ENCODE measurements at regions not wholly inside any gene's neighbourhood (a gene's known extent, or its start where the extent isn't known, plus 50 kb on each side); places are given as distances from the start of the nearest gene placed in this dataset.

DNA sequence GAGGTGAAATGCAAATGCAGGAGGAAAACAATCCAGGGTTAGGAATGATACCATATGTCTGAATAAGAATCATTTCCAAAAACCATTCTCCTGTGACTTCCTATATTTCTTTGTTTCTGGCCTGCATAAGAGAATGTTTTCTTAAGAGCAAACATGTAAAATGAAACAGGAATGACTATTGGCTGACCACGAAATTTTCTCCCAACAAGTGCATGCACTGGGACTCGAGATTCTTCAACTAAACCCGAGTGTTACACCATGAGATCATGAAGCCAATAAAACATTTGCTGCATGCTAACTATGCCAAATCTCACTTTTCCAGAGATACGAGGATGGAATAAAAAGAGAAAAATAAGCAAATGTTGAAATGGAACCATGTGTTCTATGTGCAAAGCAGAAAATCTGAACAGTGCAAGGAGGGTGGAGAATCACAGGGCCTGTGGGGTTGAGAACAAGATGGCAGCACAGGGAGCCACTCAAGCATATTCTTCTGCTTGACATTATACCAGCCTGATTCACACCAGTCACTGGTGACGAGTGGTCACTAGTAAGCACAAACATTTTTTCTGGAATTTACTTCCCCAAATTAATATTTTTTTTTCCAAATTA, 212.2 kb upstream of the FOXA2 start:
- Histone ChIP-seq H3F3A (ENCODE audit: insufficient read depth, low read length, poor library complexity, severe bottlenecking) (no peaks in the 10 kb centered on the region), H3K27me3 (ENCODE audit: insufficient read depth, low read depth, low read length) (no peaks in the 10 kb centered on the region), H3K4me3 (ENCODE audit: low read length) (no peak overlapping the region), H3K27ac (ENCODE audit: low read length) (no peak overlapping the region), H3K4me2 (ENCODE audit: low read length) (no peak overlapping the region), H3K9ac (ENCODE audit: low read length) (no peak overlapping the region), H4K20me1 (ENCODE audit: insufficient read depth) (no peaks in the 10 kb centered on the region), H3K36me3 (ENCODE audit: insufficient read depth, low read length) (no peaks in the 10 kb centered on the region), H3K9me2 (ENCODE audit: insufficient read depth, low read length) (no peaks in the 10 kb centered on the region), H2AFZ (ENCODE audit: low read depth, low read length) (no peak overlapping the region), H3K9me3 (ENCODE audit: low read length) (no peaks in the 10 kb centered on the region), H3K79me2 (replicated peaks; ENCODE audit: insufficient read depth, low read length) (no peaks in the 10 kb centered on the region)
- TF ChIP-seq EP300 (conservative IDR thresholded peaks at IDR 0.05; ENCODE audit: poor library complexity, severe bottlenecking) (no peak), MXI1 (conservative IDR thresholded peaks at IDR 0.05; ENCODE audit: poor library complexity, severe bottlenecking) (no peak), RAD21 (conservative IDR thresholded peaks at IDR 0.05) (no peak), EZH2 (IDR thresholded peaks at IDR 0.05; ENCODE audit: borderline replicate concordance, insufficient read depth, low read length, poor library complexity, severe bottlenecking) (no peak)

DNA sequence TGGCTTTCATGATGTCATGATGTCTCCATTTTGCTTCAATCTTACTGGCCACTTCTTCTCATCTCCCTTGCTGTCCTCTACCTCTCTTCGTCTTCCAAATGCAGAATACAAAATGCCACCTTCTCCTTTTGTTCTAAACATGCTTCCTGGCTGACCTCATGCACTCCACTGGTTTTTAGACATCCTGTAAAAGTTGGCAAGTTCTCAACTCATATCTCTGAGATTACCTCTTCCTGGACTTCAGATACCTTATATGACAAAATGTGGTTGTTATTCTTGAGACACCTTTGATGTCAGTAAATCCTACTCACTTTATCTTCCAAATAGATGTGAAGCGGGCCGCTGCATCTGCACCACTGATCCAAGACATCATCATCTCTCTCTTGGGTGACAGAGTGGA, 212.7 kb upstream of the FOXA2 start:
- Histone ChIP-seq H3K79me2 (replicated peaks; ENCODE audit: insufficient read depth, low read length) (no peaks in the 10 kb centered on the region), H3F3A (ENCODE audit: insufficient read depth, low read length, poor library complexity, severe bottlenecking) (no peaks in the 10 kb centered on the region), H3K4me3 (ENCODE audit: low read length) (no peak overlapping the region), H3K36me3 (ENCODE audit: insufficient read depth, low read length) (no peaks in the 10 kb centered on the region), H4K20me1 (ENCODE audit: insufficient read depth) (no peaks in the 10 kb centered on the region), H3K4me2 (ENCODE audit: low read length) (no peak overlapping the region), H3K27ac (ENCODE audit: low read length) (no peak overlapping the region), H2AFZ (ENCODE audit: low read depth, low read length) (no peak overlapping the region), H3K27me3 (ENCODE audit: insufficient read depth, low read depth, low read length) (no peaks in the 10 kb centered on the region), H3K9me2 (ENCODE audit: insufficient read depth, low read length) (no peaks in the 10 kb centered on the region), H3K9me3 (ENCODE audit: low read length) (no peaks in the 10 kb centered on the region), H3K9ac (ENCODE audit: low read length) (no peak overlapping the region)
- TF ChIP-seq EP300 (conservative IDR thresholded peaks at IDR 0.05; ENCODE audit: poor library complexity, severe bottlenecking), result no peak
- TF ChIP-seq SMC3 (conservative IDR thresholded peaks at IDR 0.05; ENCODE audit: poor library complexity), result no peak
- TF ChIP-seq TAF1 (IDR thresholded peaks at IDR 0.05; ENCODE audit: low read depth), result no peak
- no peak for TF ChIP-seq EZH2 (IDR thresholded peaks at IDR 0.05; ENCODE audit: borderline replicate concordance, insufficient read depth, low read length, poor library complexity, severe bottlenecking)
- TF ChIP-seq POLR2AphosphoS5 (IDR thresholded peaks at IDR 0.05), result no peak

DNA sequence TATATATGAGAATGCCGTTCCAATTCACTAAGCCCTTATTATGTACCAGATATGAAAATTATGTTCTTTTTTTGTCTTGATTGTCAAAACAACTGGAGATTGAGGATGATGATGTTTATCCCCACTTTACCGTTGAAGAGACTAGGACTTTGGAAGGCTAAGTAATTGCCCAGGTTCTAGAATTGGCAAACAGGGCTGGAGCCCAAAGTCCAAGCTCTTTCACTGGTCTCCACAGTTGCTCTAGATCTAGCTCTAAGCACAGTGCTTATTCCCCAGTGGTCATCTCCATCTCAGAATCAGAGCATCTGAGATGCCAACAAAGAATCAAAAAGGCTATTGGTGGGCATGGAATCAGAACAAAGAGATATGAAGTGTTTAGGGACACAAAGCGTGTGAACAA, 215.3 kb upstream of the FOXA2 start:
- no peaks in the 10 kb centered on the region for H3K36me3 ChIP-seq (ENCODE audit: insufficient read depth, low read length)
- no peaks in the 10 kb centered on the region for H3K27me3 ChIP-seq (ENCODE audit: insufficient read depth, low read depth, low read length)
- H4K20me1 ChIP-seq (ENCODE audit: insufficient read depth), result no peaks in the 10 kb centered on the region
- H3K4me3 ChIP-seq (ENCODE audit: low read length), result no peak overlapping the region
- H2AFZ ChIP-seq (ENCODE audit: low read depth, low read length), result no peak overlapping the region
- H3F3A ChIP-seq (ENCODE audit: insufficient read depth, low read length, poor library complexity, severe bottlenecking), result no peaks in the 10 kb centered on the region
- H3K4me2 ChIP-seq (ENCODE audit: low read length), result no peak overlapping the region
- no peak overlapping the region for H3K9ac ChIP-seq (ENCODE audit: low read length)
- TF ChIP-seq SMC3 (conservative IDR thresholded peaks at IDR 0.05; ENCODE audit: poor library complexity) (no peak), EP300 (conservative IDR thresholded peaks at IDR 0.05; ENCODE audit: poor library complexity, severe bottlenecking) (no peak), MXI1 (conservative IDR thresholded peaks at IDR 0.05; ENCODE audit: poor library complexity, severe bottlenecking) (no peak)
- TF ChIP-seq, protein P1, sequence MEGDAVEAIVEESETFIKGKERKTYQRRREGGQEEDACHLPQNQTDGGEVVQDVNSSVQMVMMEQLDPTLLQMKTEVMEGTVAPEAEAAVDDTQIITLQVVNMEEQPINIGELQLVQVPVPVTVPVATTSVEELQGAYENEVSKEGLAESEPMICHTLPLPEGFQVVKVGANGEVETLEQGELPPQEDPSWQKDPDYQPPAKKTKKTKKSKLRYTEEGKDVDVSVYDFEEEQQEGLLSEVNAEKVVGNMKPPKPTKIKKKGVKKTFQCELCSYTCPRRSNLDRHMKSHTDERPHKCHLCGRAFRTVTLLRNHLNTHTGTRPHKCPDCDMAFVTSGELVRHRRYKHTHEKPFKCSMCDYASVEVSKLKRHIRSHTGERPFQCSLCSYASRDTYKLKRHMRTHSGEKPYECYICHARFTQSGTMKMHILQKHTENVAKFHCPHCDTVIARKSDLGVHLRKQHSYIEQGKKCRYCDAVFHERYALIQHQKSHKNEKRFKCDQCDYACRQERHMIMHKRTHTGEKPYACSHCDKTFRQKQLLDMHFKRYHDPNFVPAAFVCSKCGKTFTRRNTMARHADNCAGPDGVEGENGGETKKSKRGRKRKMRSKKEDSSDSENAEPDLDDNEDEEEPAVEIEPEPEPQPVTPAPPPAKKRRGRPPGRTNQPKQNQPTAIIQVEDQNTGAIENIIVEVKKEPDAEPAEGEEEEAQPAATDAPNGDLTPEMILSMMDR (IDR thresholded peaks at IDR 0.05; ENCODE audit: poor library complexity, severe bottlenecking), result no peak
- TF ChIP-seq, protein P2, sequence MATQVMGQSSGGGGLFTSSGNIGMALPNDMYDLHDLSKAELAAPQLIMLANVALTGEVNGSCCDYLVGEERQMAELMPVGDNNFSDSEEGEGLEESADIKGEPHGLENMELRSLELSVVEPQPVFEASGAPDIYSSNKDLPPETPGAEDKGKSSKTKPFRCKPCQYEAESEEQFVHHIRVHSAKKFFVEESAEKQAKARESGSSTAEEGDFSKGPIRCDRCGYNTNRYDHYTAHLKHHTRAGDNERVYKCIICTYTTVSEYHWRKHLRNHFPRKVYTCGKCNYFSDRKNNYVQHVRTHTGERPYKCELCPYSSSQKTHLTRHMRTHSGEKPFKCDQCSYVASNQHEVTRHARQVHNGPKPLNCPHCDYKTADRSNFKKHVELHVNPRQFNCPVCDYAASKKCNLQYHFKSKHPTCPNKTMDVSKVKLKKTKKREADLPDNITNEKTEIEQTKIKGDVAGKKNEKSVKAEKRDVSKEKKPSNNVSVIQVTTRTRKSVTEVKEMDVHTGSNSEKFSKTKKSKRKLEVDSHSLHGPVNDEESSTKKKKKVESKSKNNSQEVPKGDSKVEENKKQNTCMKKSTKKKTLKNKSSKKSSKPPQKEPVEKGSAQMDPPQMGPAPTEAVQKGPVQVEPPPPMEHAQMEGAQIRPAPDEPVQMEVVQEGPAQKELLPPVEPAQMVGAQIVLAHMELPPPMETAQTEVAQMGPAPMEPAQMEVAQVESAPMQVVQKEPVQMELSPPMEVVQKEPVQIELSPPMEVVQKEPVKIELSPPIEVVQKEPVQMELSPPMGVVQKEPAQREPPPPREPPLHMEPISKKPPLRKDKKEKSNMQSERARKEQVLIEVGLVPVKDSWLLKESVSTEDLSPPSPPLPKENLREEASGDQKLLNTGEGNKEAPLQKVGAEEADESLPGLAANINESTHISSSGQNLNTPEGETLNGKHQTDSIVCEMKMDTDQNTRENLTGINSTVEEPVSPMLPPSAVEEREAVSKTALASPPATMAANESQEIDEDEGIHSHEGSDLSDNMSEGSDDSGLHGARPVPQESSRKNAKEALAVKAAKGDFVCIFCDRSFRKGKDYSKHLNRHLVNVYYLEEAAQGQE (IDR thresholded peaks at IDR 0.05; ENCODE audit: borderline replicate concordance), result no peak
- no peaks in the 10 kb centered on the region for H3K9me3 ChIP-seq (ENCODE audit: low read length)
- H3K9me2 ChIP-seq (ENCODE audit: insufficient read depth, low read length), result no peaks in the 10 kb centered on the region
- no peaks in the 10 kb centered on the region for H3K79me2 ChIP-seq (replicated peaks; ENCODE audit: insufficient read depth, low read length)
- H3K27ac ChIP-seq (ENCODE audit: low read length), result no peak overlapping the region

Measured in neural cell (in vitro differentiated cells).